Peyer's patch (tissue), 4 donors: ENCODE measurements at regions not wholly inside any gene's neighbourhood (a gene's known extent, or its start where the extent isn't known, plus 50 kb on each side); places are given as distances from the start of the nearest gene placed in this dataset.

Experiments used
- POLR2A ChIP-seq, 2 donors: fragments of 450-650 bp; IDR thresholded peaks; one replicate each; pipeline ENCODE4 v1.5.1; 2017; ENCODE audit warnings: antibody characterized with exemption in 2 of 2, mild to moderate bottlenecking in 2 of 2, moderate library complexity in 2 of 2
- TF ChIP-seq, protein P1 (sequence below), 6 experiments: fragments of 450-650 bp in 4 of 6; fragments of 200-600 bp in 2 of 6; sonication (generic) in 1 of 6; IDR thresholded peaks; one replicate each; pipeline ENCODE4 v1.5.1; 2017 to 2019; ENCODE audit warnings: antibody characterized with exemption in 6 of 6, mild to moderate bottlenecking in 3 of 6, moderate library complexity in 1 of 6

DNA sequence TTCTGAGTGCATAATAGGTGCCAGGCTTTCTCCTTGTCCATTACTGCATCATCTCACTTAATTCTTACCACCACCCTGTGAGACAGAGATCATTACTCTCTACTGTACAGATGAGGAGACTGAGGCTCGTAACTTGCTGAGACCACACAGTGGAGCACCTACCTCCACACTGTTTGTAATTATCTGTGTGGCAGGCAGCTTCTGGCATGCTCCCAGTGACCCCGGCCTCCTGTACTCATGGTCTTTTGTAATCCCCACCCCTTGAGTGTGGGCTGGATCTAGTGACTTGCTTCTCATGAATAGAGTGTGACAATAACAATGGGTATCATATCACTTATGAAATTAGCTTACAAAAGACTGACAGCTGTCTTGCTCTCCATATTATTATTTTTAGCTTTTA, 407.3 kb downstream of the MATN1 start:
- no peak for TF ChIP-seq POLR2A (IDR thresholded peaks at IDR 0.05)
- TF ChIP-seq, protein P1, sequence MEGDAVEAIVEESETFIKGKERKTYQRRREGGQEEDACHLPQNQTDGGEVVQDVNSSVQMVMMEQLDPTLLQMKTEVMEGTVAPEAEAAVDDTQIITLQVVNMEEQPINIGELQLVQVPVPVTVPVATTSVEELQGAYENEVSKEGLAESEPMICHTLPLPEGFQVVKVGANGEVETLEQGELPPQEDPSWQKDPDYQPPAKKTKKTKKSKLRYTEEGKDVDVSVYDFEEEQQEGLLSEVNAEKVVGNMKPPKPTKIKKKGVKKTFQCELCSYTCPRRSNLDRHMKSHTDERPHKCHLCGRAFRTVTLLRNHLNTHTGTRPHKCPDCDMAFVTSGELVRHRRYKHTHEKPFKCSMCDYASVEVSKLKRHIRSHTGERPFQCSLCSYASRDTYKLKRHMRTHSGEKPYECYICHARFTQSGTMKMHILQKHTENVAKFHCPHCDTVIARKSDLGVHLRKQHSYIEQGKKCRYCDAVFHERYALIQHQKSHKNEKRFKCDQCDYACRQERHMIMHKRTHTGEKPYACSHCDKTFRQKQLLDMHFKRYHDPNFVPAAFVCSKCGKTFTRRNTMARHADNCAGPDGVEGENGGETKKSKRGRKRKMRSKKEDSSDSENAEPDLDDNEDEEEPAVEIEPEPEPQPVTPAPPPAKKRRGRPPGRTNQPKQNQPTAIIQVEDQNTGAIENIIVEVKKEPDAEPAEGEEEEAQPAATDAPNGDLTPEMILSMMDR (IDR thresholded peaks at IDR 0.05) = no peak
